ENCODE measurements at regions not wholly inside any gene's neighbourhood (a gene's known extent, or its start where the extent isn't known, plus 50 kb on each side); places are given as distances from the start of the nearest gene placed in this dataset.

DNA sequence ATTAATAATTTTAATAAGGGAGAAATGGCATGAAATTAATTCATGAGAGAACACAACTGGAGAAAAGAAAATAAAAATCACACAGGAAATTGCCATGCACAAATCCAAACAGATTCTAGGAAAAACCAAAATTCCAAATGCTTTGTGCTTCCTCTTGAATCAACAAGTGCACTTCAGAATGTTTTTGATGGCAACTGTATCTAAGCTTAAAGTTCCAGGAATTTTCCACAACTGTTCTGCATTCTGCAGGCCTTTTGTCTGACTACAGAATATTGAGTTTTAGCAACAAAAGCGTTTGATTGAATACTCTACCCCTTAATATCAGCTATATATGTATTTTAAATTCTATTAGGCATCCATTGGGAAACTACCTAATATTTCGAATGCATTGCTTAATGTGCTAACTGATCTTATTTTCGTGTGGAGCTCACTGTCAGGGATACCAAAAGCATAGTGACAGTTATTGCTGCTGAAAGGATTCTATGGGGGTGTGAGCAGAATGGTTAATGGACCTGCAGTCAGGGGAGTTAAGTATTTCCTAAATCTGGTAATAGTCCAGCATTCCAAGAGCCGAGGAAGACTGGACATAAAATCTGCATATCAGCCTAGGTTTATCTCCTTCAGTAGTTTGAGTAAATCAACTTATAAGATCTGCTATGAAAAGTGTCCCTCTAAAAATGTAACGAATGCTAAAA, 482.7 kb upstream of the POU3F3 start:
- no peak overlapping the region for H3K27ac Mint-ChIP-seq
- Histone ChIP-seq H3K9ac (ENCODE audit: insufficient read depth, low read length, poor library complexity, severe bottlenecking) (no peak overlapping the region), H3K27ac (ENCODE audit: low read depth in 1 of 2, low read length in 2 of 2) (no peak overlapping the region), H3K27me3 (ENCODE audit: control insufficient read depth in 2 of 2, insufficient read depth in 2 of 2, low read length in 2 of 2) (no peaks in the 10 kb centered on the region), H3K4me1 (ENCODE audit: control insufficient read depth in 1 of 2, insufficient read depth in 2 of 2, low read length in 2 of 2) (no peaks in the 10 kb centered on the region), H3K79me2 (ENCODE audit: insufficient read depth, low read length) (no peaks in the 10 kb centered on the region), H3K36me3 (replicated peaks in 1 of 2; ENCODE audit: control insufficient read depth in 1 of 2, insufficient read depth in 2 of 2, low read length in 2 of 2) (no peaks in the 10 kb centered on the region), H3K4me2 (replicated peaks; ENCODE audit: extremely low read depth, low read length, poor library complexity, severe bottlenecking) (no peak overlapping the region), H4K20me1 (ENCODE audit: insufficient read depth, low read length) (no peaks in the 10 kb centered on the region), H3K4me3 (replicated peaks in 1 of 3; ENCODE audit: low read depth in 2 of 3, low read length in 3 of 3) (no peak overlapping the region), H3K9me3 (replicated peaks in 1 of 2; ENCODE audit: control insufficient read depth in 1 of 2, insufficient read depth in 1 of 2, low read length in 2 of 2) (no peaks in the 10 kb centered on the region), H2AFZ (ENCODE audit: insufficient read depth, low read depth, low read length, poor library complexity, severe bottlenecking) (no peak overlapping the region)
- DNase-seq: no peak
- TF ChIP-seq, protein P1, sequence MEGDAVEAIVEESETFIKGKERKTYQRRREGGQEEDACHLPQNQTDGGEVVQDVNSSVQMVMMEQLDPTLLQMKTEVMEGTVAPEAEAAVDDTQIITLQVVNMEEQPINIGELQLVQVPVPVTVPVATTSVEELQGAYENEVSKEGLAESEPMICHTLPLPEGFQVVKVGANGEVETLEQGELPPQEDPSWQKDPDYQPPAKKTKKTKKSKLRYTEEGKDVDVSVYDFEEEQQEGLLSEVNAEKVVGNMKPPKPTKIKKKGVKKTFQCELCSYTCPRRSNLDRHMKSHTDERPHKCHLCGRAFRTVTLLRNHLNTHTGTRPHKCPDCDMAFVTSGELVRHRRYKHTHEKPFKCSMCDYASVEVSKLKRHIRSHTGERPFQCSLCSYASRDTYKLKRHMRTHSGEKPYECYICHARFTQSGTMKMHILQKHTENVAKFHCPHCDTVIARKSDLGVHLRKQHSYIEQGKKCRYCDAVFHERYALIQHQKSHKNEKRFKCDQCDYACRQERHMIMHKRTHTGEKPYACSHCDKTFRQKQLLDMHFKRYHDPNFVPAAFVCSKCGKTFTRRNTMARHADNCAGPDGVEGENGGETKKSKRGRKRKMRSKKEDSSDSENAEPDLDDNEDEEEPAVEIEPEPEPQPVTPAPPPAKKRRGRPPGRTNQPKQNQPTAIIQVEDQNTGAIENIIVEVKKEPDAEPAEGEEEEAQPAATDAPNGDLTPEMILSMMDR (IDR thresholded peaks at IDR 0.05): no peak
- H3K4me1 Mint-ChIP-seq: no peaks in the 10 kb centered on the region
- H3K4me3 Mint-ChIP-seq: no peak overlapping the region
- intact Hi-C loops (cut with micrococcal nuclease): no loop called here
- H3K27me3 Mint-ChIP-seq (ENCODE audit: low read depth in 3 of 3): peaks cover 0 to 8% (median 5%) of the 10 kb centered on the region in 3 donors
- H3K9me3 Mint-ChIP-seq: peaks cover 0 to 9% (median 3%) of the 10 kb centered on the region in 7 donors
- no peaks in the 10 kb centered on the region for H3K36me3 Mint-ChIP-seq
- WGBS (ENCODE audit: insufficient coverage): no CpG with 5 or more reads among the region's 5 CpGs

DNA sequence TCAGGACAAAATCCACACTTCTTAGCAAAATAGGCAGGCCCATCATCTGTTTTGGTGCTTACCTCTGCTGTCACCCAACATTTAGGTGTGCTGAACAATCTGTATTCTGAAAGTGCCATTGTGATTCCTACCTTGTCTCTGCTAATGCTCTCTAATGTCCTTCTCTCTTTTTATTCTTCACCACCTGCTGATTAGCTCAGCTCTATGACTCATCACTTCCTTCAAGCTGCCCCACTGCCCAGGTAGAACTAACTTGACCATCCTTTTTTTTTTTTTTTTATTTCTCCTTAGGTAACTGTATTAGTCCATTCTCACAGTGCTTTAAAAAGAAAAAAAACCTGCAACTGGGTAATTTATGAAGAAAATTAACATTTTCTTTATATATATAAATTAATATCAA, 478.7 kb upstream of the POU3F3 start:
- H3K27ac Mint-ChIP-seq: no peak overlapping the region

More for the DNA sequence above, 478.7 kb upstream of the POU3F3 start:
- no peak overlapping the region for H3K4me3 Mint-ChIP-seq
- no peaks in the 10 kb centered on the region for H3K36me3 ChIP-seq (replicated peaks in 1 of 2; ENCODE audit: control insufficient read depth in 1 of 2, insufficient read depth in 2 of 2, low read length in 2 of 2)
- H3K4me1 ChIP-seq (ENCODE audit: control insufficient read depth in 1 of 2, insufficient read depth in 2 of 2, low read length in 2 of 2): peaks cover 4 to 7% of the 10 kb centered on the region in 2 donors
- TF ChIP-seq, protein P1 (IDR thresholded peaks at IDR 0.05): no peak
- H3K27ac ChIP-seq (ENCODE audit: low read depth in 1 of 2, low read length in 2 of 2): no peak overlapping the region
- intact Hi-C loops (cut with micrococcal nuclease): no loop called here
- no peaks in the 10 kb centered on the region for H4K20me1 ChIP-seq (ENCODE audit: insufficient read depth, low read length)
- H3K9me3 Mint-ChIP-seq: peaks cover 0 to 2% (median 2%) of the 10 kb centered on the region in 7 donors
- DNase-seq: no peak
- no peaks in the 10 kb centered on the region for H3K27me3 ChIP-seq (ENCODE audit: control insufficient read depth in 2 of 2, insufficient read depth in 2 of 2, low read length in 2 of 2)
- no peak overlapping the region for H3K4me3 ChIP-seq (replicated peaks in 1 of 3; ENCODE audit: low read depth in 2 of 3, low read length in 3 of 3)
- no peaks in the 10 kb centered on the region for H3K36me3 Mint-ChIP-seq
- H3K27me3 Mint-ChIP-seq (ENCODE audit: low read depth in 3 of 3): peaks cover 0 to 7% (median 2%) of the 10 kb centered on the region in 3 donors
- H3K9ac ChIP-seq (ENCODE audit: insufficient read depth, low read length, poor library complexity, severe bottlenecking): no peak overlapping the region
- H2AFZ ChIP-seq (ENCODE audit: insufficient read depth, low read depth, low read length, poor library complexity, severe bottlenecking): no peak overlapping the region
- H3K4me2 ChIP-seq (replicated peaks; ENCODE audit: extremely low read depth, low read length, poor library complexity, severe bottlenecking): no peak overlapping the region
- H3K9me3 ChIP-seq (replicated peaks in 1 of 2; ENCODE audit: control insufficient read depth in 1 of 2, insufficient read depth in 1 of 2, low read length in 2 of 2): no peaks in the 10 kb centered on the region
- H3K79me2 ChIP-seq (ENCODE audit: insufficient read depth, low read length): no peaks in the 10 kb centered on the region
- H3K4me1 Mint-ChIP-seq: peaks cover 9% of the 10 kb centered on the region
